GM18502 (cell line): ENCODE measurements at regions not wholly inside any gene's neighbourhood (a gene's known extent, or its start where the extent isn't known, plus 50 kb on each side); places are given as distances from the start of the nearest gene placed in this dataset.
"Not testable (repeated sequence)": the region's sequence is repeated elsewhere in the genome, so short reads cannot be mapped to it uniquely, and the experiment has no call there.

Source experiments
- ATAC-seq: cut with Tn5 transposase; IDR thresholded peaks from one replicate; pipeline ENCODE4 v1.9.1; 2021; ENCODE audit warnings: mild to moderate bottlenecking; ENCODE audit not compliant: unreplicated experiment, poor library complexity

GRCh38 chr2:5173876-5174535, 518.2 kb upstream of the SOX11 start:
- ATAC-seq: no peak

GRCh38 chr2:5175231-5175630, 517.0 kb upstream of the SOX11 start:
- ATAC-seq: no peak

- no peak for ATAC-seq
These were observed 515.4 kb upstream of the SOX11 start for GRCh38 chr2:5176764-5177163.

GRCh38 chr2:5183031-5183430, 509.2 kb upstream of the SOX11 start:
- ATAC-seq: no peak

GRCh38 chr2:5187283-5187682, 504.9 kb upstream of the SOX11 start:
- ATAC-seq: no peak

- ATAC-seq: no peak
These were observed 503.5 kb upstream of the SOX11 start for GRCh38 chr2:5188636-5189035.

- no peak for ATAC-seq
These were observed 502.2 kb upstream of the SOX11 start for GRCh38 chr2:5190023-5190422.

GRCh38 chr2:5195636-5196035, 496.5 kb upstream of the SOX11 start:
- no peak for ATAC-seq

GRCh38 chr2:5203134-5203755, 488.9 kb upstream of the SOX11 start:
- no peak for ATAC-seq

GRCh38 chr2:5206742-5207141, 485.4 kb upstream of the SOX11 start:
- not testable (repeated sequence) for ATAC-seq

- ATAC-seq: no peak
These were observed 476.1 kb upstream of the SOX11 start for GRCh38 chr2:5215989-5216607.

- no peak for ATAC-seq
These were observed 465.0 kb upstream of the SOX11 start for GRCh38 chr2:5227062-5227699.

GRCh38 chr2:5229574-5229973, 462.6 kb upstream of the SOX11 start:
- no peak for ATAC-seq

GRCh38 chr2:5230444-5230843, 461.7 kb upstream of the SOX11 start:
- no peak for ATAC-seq

GRCh38 chr2:5230855-5231254, 461.3 kb upstream of the SOX11 start:
- no peak for ATAC-seq

- no peak for ATAC-seq
These were observed 460.9 kb upstream of the SOX11 start for GRCh38 chr2:5231287-5231686.

- no peak for ATAC-seq
These were observed 457.6 kb upstream of the SOX11 start for GRCh38 chr2:5234563-5234962.

GRCh38 chr2:5235701-5236100, 456.5 kb upstream of the SOX11 start:
- no peak for ATAC-seq

GRCh38 chr2:5236249-5236648, 455.9 kb upstream of the SOX11 start:
- no peak for ATAC-seq

- ATAC-seq: no peak
These were observed 449.4 kb upstream of the SOX11 start for GRCh38 chr2:5242751-5243150.

GRCh38 chr2:5250482-5250881, 441.7 kb upstream of the SOX11 start:
- ATAC-seq: no peak
